GM12878 (cell line): ENCODE measurements at regions not wholly inside any gene's neighbourhood (a gene's known extent, or its start where the extent isn't known, plus 50 kb on each side); places are given as distances from the start of the nearest gene placed in this dataset.

Experiments used
- POLR2A ChIP-seq: IDR thresholded peaks from 2 replicates; pipeline ENCODE4 v1.6.1; 2011; ENCODE audit warnings: low read depth, mild to moderate bottlenecking, low read length
- TF ChIP-seq, protein P1 (sequence below), 3 experiments: IDR thresholded peaks in 2 of 3; conservative IDR thresholded peaks in 1 of 3; 2 replicates each; pipeline ENCODE4 v1.5.1; 2011; ENCODE audit warnings: low read depth in 3 of 3, low read length in 3 of 3, mild to moderate bottlenecking in 3 of 3, control low read depth in 2 of 3, moderate library complexity in 2 of 3, inconsistent platforms in 1 of 3, mixed read lengths in 1 of 3; ENCODE audit not compliant: control insufficient read depth in 2 of 3, insufficient read depth in 1 of 3; ENCODE audit errors: extremely low read depth in 1 of 3

DNA sequence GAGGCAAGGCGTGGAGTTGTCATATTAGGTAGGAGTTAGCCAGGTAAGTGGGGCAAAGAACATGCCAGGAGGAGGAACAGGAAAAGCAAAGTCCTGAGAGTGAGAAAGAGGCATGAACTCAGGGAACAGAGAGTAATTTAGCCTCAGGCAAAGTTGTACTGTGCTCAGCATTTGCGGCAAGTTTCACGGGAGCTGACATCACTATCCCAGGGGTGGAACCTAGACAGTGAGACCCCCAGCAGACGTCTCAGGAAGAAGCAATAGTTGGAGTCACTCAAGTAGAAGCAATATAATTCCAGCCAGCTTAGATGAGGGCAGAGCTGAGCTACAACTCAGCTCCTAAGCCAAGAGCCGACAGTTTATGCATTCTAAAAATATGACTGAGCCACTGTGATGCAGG, 426.0 kb upstream of the ISX start:
- TF ChIP-seq, protein P1, sequence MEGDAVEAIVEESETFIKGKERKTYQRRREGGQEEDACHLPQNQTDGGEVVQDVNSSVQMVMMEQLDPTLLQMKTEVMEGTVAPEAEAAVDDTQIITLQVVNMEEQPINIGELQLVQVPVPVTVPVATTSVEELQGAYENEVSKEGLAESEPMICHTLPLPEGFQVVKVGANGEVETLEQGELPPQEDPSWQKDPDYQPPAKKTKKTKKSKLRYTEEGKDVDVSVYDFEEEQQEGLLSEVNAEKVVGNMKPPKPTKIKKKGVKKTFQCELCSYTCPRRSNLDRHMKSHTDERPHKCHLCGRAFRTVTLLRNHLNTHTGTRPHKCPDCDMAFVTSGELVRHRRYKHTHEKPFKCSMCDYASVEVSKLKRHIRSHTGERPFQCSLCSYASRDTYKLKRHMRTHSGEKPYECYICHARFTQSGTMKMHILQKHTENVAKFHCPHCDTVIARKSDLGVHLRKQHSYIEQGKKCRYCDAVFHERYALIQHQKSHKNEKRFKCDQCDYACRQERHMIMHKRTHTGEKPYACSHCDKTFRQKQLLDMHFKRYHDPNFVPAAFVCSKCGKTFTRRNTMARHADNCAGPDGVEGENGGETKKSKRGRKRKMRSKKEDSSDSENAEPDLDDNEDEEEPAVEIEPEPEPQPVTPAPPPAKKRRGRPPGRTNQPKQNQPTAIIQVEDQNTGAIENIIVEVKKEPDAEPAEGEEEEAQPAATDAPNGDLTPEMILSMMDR (IDR thresholded peaks at IDR 0.05 in 2 of 3, conservative IDR thresholded peaks at IDR 0.05 in 1 of 3; ENCODE audit: control insufficient read depth in 2 of 3, extremely low read depth in 1 of 3, insufficient read depth in 1 of 3, low read depth in 3 of 3, low read length in 3 of 3) = no peak
- TF ChIP-seq POLR2A = no peak
